Left ventricle myocardium superior (tissue), 1 donor: ENCODE measurements at regions not wholly inside any gene's neighbourhood (a gene's known extent, or its start where the extent isn't known, plus 50 kb on each side); places are given as distances from the start of the nearest gene placed in this dataset.

Experiments used
- ATAC-seq: fragments of 200-7000 bp; cut with Tn5 transposase; one replicate; pipeline ENCODE4 v1.9.1; 2020; ENCODE audit warnings: mild to moderate bottlenecking, moderate library complexity
- DNase-seq: peaks from one replicate; pipeline ENCODE4 v3.0.0-alpha.2; 2020
- intact Hi-C: fragments of 100-400 bp; cut with micrococcal nuclease; formaldehyde crosslinking; loops from one replicate; pipeline ENCODE4 v1.11.0; 2022
- donor health status: DM: no; HTN: yes; CAD: no; lungs with severe emphysema.

GRCh38 chr11:31873124-31873523 is 62.0 kb upstream of the PAX6 start:
- ATAC-seq (no peak), DNase-seq (no peak)
- intact Hi-C loops, result loop anchor here (5.0 kb wide), 1 partner anchor 386 kb away; no protein-coding TSS in a partner anchor

- intact Hi-C loops, result loop anchor here (5.0 kb wide), 1 partner anchor 385 kb away; no protein-coding TSS in a partner anchor
- ATAC-seq, result no peak
- no peak for DNase-seq
Measured at GRCh38 chr11:31872076-31872443, 60.9 kb upstream of the PAX6 start.

GRCh38 chr11:31871310-31872075 is 60.4 kb upstream of the PAX6 start:
- ATAC-seq, result no peak

GRCh38 chr11:31870609-31871309 is 59.6 kb upstream of the PAX6 start:
- ATAC-seq (peak; percentile 73), DNase-seq (peak; percentile 46)
- intact Hi-C loops, result loop anchor here (5.0 kb wide), 1 partner anchor 383 kb away; no protein-coding TSS in a partner anchor

More at GRCh38 chr11:31871310-31872075, 60.4 kb upstream of the PAX6 start:
- DNase-seq, result no peak
- intact Hi-C loops, result loop anchor here (5.0 kb wide), 1 partner anchor 384 kb away; no protein-coding TSS in a partner anchor

- intact Hi-C loops, result loop anchor here (5.0 kb wide), 1 partner anchor 383 kb away; no protein-coding TSS in a partner anchor
- no peak for ATAC-seq
- DNase-seq, result no peak
Measured at GRCh38 chr11:31869986-31870385, 58.9 kb upstream of the PAX6 start.

- intact Hi-C loops, result no loop called here
- DNase-seq, result no peak
- ATAC-seq, result no peak
Measured at GRCh38 chr11:31865606-31866300, 54.6 kb upstream of the PAX6 start.

- intact Hi-C loops, result no loop called here
- no peak for DNase-seq
- ATAC-seq, result no peak
Measured at GRCh38 chr11:31863170-31863832, 52.2 kb upstream of the PAX6 start.

- intact Hi-C loops, result no loop called here
- no peak for DNase-seq
- no peak for ATAC-seq
Measured at GRCh38 chr11:31861011-31861410, 49.9 kb upstream of the PAX6 start.
